ENCODE measurements at regions not wholly inside any gene's neighbourhood (a gene's known extent, or its start where the extent isn't known, plus 50 kb on each side); places are given as distances from the start of the nearest gene placed in this dataset.

GRCh38 chr10:2949948-2950354, 117.4 kb upstream of the PFKP start:
- Histone ChIP-seq H3F3A (replicated peaks; ENCODE audit: low read depth) (no peaks in the 10 kb centered on the region), H3K27me3 (ENCODE audit: insufficient read depth) (no peaks in the 10 kb centered on the region), H3K27ac (ENCODE audit: low read depth) (no peak overlapping the region), H2AFZ (no peak overlapping the region), H3K4me2 (no peak overlapping the region), H3K4me3 (no peak overlapping the region), H4K20me1 (replicated peaks; ENCODE audit: insufficient read depth) (no peaks in the 10 kb centered on the region), H3K36me3 (ENCODE audit: insufficient read depth) (no peaks in the 10 kb centered on the region), H3K79me2 (replicated peaks; ENCODE audit: insufficient read depth) (no peaks in the 10 kb centered on the region), H3K4me1 (ENCODE audit: insufficient read depth) (no peaks in the 10 kb centered on the region), H3K9me2 (ENCODE audit: insufficient read depth) (peaks cover 15% of the 10 kb centered on the region; the same call in 1 of the 2 replicates)
- Mint-ChIP-seq H3K36me3 (ENCODE audit: low read depth) (no peaks in the 10 kb centered on the region), H3K9me3 (peaks cover 6% of the 10 kb centered on the region), H3K27me3 (ENCODE audit: insufficient read depth, low read depth, poor library complexity) (peaks cover 4% of the 10 kb centered on the region), H3K4me1 (0 out of 3 replicates have a peak, but pooled peaks cover 3% of the 10 kb centered on the region), H3K27ac (no peak overlapping the region), H3K4me3 (no peak overlapping the region)
- TF ChIP-seq CTCF (conservative IDR thresholded peaks at IDR 0.05; ENCODE audit: low read depth in 2 of 2) (no peak), EZH2 (IDR thresholded peaks at IDR 0.05; ENCODE audit: low read depth, unreplicated experiment) (no peak), NANOG (IDR thresholded peaks at IDR 0.05; ENCODE audit: borderline replicate concordance) (no peak), EZH2phosphoT487 (IDR thresholded peaks at IDR 0.05; ENCODE audit: unreplicated experiment) (no peak), ZNF462 (CRISPR knock-in tag; IDR thresholded peaks at IDR 0.05) (no peak), STAT1 (IDR thresholded peaks at IDR 0.05; ENCODE audit: unreplicated experiment) (no peak), CREB1 (CRISPR knock-in tag; IDR thresholded peaks at IDR 0.05; ENCODE audit: low read depth) (no peak), ETS1 (IDR thresholded peaks at IDR 0.05) (no peak), REST (IDR thresholded peaks at IDR 0.05; ENCODE audit: unreplicated experiment) (no peak), ZNF331 (CRISPR knock-in tag; IDR thresholded peaks at IDR 0.05; ENCODE audit: low read depth) (no peak), POLR2AphosphoS5 (IDR thresholded peaks at IDR 0.05; ENCODE audit: low read depth) (no peak), ZNF114 (CRISPR knock-in tag; IDR thresholded peaks at IDR 0.05) (no peak), JUNB (IDR thresholded peaks at IDR 0.05; ENCODE audit: unreplicated experiment) (no peak)
- ATAC-seq (no peak), DNase-seq (ENCODE audit: low spot score) (no peak)
